Pancreas (tissue), 10 donors: ENCODE measurements at regions not wholly inside any gene's neighbourhood (a gene's known extent, or its start where the extent isn't known, plus 50 kb on each side); places are given as distances from the start of the nearest gene placed in this dataset.

Source experiments
- ATAC-seq, 4 donors: fragments of 200-7000 bp; cut with Tn5 transposase; one replicate each; pipeline versions ENCODE4 v1.8.0 to v1.9.1; 2020; ENCODE audit warnings: mild to moderate bottlenecking in 4 of 4, moderate library complexity in 4 of 4
- DNase-seq, 6 donors: peaks; one replicate each; pipeline ENCODE4 v3.0.0-alpha.2; 2020
- FAIRE-seq: peaks from 2 replicates; lab custom pipeline; 2012; peaks lifted over from hg19 to GRCh38; lab: Jason Lieb, UNC
- H3K27ac ChIP-seq, 4 donors: fragments of 200-600 bp; sonication (generic); 1 replicate in 3 of 4; 2 replicates in 1 of 4; pipeline versions ENCODE4 v1.5.0 to v1.8.0; 2020
- H3K27me3 ChIP-seq, 4 donors: fragments of 200-600 bp; one replicate each; pipeline ENCODE4 v1.8.0; 2021
- H3K36me3 ChIP-seq, 3 donors: fragments of 200-600 bp; sonication (generic) in 1 of 3; one replicate each; pipeline versions ENCODE4 v1.5.0 to v1.8.0; 2020 to 2021
- H3K4me1 ChIP-seq, 3 donors: fragments of 200-600 bp; one replicate each; pipeline ENCODE4 v1.8.0; 2021
- H3K4me3 ChIP-seq, 4 donors: fragments of 200-600 bp; sonication (generic) in 2 of 4; one replicate each; pipeline versions ENCODE4 v1.5.0 to v1.8.0; 2020 to 2021
- H3K9me3 ChIP-seq, 4 donors: fragments of 200-600 bp; one replicate each; pipeline ENCODE4 v1.8.0; 2021
- WGBS, 2 donors: extraction: QIAGEN DNeasy Blood & Tissue Kit; methylation state at CpG; one replicate each; pipeline ENCODE4 v1.1.7; 2013; 5-methylcytosine and 5-hydroxymethylcytosine counted together
- intact Hi-C, 3 donors: fragments of 100-400 bp; cut with DNase I; formaldehyde crosslinking; loops; one replicate each; pipeline versions ENCODE4 v1.11.1 to v1.14.2; 2022
- TF ChIP-seq, protein P1 (sequence below), 4 donors: fragments of 200-600 bp; sonication (generic) in 3 of 4; IDR thresholded peaks; one replicate each; pipeline versions ENCODE4 v1.5.0 to v1.8.0; 2021; ENCODE audit warnings: antibody characterized with exemption in 4 of 4
- donor health status: healthy with polysubstance abuse.
- donor health status: DM: no; HTN: no; CAD: no; lungs with moderate emphysema.
- donor health status: DM: no; HTN: no; CAD: no.
- donor health status: control.
- donor health status: control.
- donor health status: Bipolar disorder and iron deficiency.
- donor health status: DM: yes; HTN: yes; CAD: no.
- donor health status: DM: no; HTN: no; CAD: no.
- donor health status: DM: no; HTN: no; CAD: no.
- donor health status: DM: yes; HTN: yes; CAD: no.

DNA sequence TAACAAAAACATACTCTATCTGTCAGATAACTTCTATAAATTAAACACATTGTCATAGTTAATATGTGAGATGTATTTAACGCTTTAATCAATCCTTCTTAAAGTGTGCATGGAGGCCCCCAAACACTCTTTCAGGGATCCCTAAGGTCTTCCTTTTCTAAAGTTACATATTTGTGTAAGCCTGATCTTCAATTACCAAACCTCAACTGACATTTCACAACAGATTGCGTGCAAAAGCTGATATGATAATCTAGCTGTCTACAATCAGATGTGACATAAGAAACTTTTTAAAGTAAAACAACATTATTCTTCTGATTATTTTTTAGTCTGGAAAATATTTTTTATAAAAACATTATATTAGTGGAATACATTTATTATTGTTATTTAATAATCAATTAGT lies 1850.4 kb downstream of the OLFM4 start:
- DNase-seq (no peak), FAIRE-seq (no peak)
- TF ChIP-seq, protein P1, sequence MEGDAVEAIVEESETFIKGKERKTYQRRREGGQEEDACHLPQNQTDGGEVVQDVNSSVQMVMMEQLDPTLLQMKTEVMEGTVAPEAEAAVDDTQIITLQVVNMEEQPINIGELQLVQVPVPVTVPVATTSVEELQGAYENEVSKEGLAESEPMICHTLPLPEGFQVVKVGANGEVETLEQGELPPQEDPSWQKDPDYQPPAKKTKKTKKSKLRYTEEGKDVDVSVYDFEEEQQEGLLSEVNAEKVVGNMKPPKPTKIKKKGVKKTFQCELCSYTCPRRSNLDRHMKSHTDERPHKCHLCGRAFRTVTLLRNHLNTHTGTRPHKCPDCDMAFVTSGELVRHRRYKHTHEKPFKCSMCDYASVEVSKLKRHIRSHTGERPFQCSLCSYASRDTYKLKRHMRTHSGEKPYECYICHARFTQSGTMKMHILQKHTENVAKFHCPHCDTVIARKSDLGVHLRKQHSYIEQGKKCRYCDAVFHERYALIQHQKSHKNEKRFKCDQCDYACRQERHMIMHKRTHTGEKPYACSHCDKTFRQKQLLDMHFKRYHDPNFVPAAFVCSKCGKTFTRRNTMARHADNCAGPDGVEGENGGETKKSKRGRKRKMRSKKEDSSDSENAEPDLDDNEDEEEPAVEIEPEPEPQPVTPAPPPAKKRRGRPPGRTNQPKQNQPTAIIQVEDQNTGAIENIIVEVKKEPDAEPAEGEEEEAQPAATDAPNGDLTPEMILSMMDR (IDR thresholded peaks at IDR 0.05) = no peak

DNA sequence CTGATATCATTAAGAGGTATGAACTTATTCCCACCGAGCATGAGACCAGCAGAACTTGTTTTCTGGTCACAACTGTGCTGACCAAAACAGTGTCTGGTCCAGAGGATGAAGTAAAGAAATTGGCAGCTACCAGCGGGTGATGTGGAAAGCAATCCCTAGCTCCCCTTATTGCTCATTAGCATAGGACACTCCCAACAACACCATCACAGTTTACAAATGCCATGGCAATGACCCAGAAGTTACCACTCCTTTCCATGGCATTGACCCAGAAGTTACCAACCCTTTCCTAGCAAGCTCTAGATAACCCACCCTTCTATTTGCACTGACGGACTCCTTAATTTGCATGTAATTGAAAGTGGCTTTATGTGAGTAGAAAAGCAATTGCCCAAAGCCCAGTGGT lies 1856.1 kb downstream of the OLFM4 start:
- H3K27me3 ChIP-seq = no peaks in the 10 kb centered on the region
- H3K27ac ChIP-seq = no peak overlapping the region
- FAIRE-seq (no peak), DNase-seq (no peak), ATAC-seq (no peak)
- H3K4me3 ChIP-seq = no peak overlapping the region
- TF ChIP-seq, protein P1 (IDR thresholded peaks at IDR 0.05) = no peak
- WGBS, 2 donors = 64 to 67% methylated on average over 3 of the region's 3 CpGs
- H3K9me3 ChIP-seq = no peaks in the 10 kb centered on the region
- H3K4me1 ChIP-seq = no peaks in the 10 kb centered on the region
- H3K36me3 ChIP-seq = no peaks in the 10 kb centered on the region
- intact Hi-C loops = no loop called here

More for the DNA sequence above, 1850.4 kb downstream of the OLFM4 start:
- H3K27me3 ChIP-seq = no peaks in the 10 kb centered on the region
- 64 to 68% methylated on average over 2 of the region's 2 CpGs for WGBS, 2 donors
- no peak for ATAC-seq
- intact Hi-C loops = no loop called here
- H3K36me3 ChIP-seq = no peaks in the 10 kb centered on the region
- no peak overlapping the region for H3K27ac ChIP-seq
- H3K4me3 ChIP-seq = no peak overlapping the region
- H3K9me3 ChIP-seq = no peaks in the 10 kb centered on the region
- H3K4me1 ChIP-seq = no peaks in the 10 kb centered on the region

DNA sequence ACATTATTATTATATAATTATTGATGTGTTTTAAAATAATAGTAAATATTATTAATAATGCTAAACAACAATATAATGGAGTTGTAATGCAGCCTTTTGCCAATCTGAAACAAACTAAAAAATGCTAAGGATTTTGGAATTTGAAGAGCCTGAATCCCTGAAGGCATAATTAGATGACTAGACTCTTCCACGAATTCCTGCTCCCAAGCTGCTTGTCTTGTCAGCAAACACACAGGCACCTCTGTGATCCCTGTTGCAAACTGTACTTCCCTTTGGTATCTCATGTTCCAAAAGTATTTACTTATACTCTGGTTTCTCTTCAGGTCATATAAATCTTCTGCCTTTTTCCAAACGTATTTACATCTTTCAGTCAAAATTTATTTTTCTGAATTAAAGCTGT lies 1862.4 kb downstream of the OLFM4 start:
- DNase-seq (no peak), FAIRE-seq (no peak), ATAC-seq (no peak)
- WGBS, 2 donors = 33 to 42% methylated on average over 2 of the region's 2 CpGs
- Histone ChIP-seq H3K27ac (no peak overlapping the region), H3K4me3 (no peak overlapping the region), H3K9me3 (no peaks in the 10 kb centered on the region), H3K4me1 (no peaks in the 10 kb centered on the region), H3K36me3 (no peaks in the 10 kb centered on the region), H3K27me3 (peaks cover 0 to 5% (median 0%) of the 10 kb centered on the region in 4 donors)
- TF ChIP-seq, protein P1 (IDR thresholded peaks at IDR 0.05) = no peak
- intact Hi-C loops = no loop called here

DNA sequence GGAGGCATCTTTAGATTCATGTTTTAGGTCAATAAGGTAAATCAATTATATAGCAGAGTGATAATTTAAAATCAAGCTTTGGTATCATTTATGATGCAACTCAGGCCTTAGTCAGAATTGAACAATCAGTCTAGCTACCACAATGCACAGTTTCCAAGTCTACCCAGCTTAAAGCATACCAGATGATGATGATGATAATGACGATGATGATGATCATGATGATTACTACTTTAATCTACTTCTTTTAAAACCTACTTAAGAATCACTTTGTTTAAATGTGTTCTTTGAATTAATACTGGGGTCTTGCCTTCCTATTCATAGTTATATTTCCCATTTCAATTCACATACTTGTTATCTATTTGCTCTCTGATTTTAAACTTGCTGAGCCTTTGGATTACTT lies 1872.7 kb downstream of the OLFM4 start:
- no peak overlapping the region for H3K4me3 ChIP-seq
- ATAC-seq = no peak
- TF ChIP-seq, protein P1 (IDR thresholded peaks at IDR 0.05) = no peak

DNA sequence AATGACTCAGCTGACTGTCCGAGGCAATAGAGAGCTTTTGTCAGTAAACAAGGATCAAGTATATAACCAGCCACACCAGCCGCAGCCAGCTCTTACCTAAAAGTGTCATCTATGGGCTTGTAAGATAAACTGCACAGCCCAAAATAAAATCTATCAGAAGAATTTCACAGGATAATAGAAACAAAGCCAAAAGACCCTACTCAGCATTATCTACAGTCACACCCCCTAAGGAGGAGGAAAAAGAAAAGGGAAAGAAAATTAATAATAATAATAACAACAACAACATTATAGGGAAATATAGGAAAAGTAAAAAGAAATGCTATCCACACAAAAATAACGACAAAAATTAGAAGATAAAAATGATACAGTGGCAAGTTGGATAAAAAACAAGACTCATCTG lies 1883.8 kb downstream of the OLFM4 start:
- no peaks in the 10 kb centered on the region for H3K27me3 ChIP-seq
- H3K36me3 ChIP-seq = no peaks in the 10 kb centered on the region
- TF ChIP-seq, protein P1 (IDR thresholded peaks at IDR 0.05) = no peak
- H3K9me3 ChIP-seq = no peaks in the 10 kb centered on the region
- H3K4me3 ChIP-seq = no peak overlapping the region
- 60 to 70% methylated on average over 3 of the region's 3 CpGs for WGBS, 2 donors
- no peak for ATAC-seq
- FAIRE-seq = no peak
- intact Hi-C loops = no loop called here
- no peaks in the 10 kb centered on the region for H3K4me1 ChIP-seq
- H3K27ac ChIP-seq = no peak overlapping the region
- no peak for DNase-seq

More for the DNA sequence above, 1872.7 kb downstream of the OLFM4 start:
- Histone ChIP-seq H3K36me3 (no peaks in the 10 kb centered on the region), H3K27me3 (no peaks in the 10 kb centered on the region), H3K9me3 (no peaks in the 10 kb centered on the region), H3K27ac (no peak overlapping the region), H3K4me1 (no peaks in the 10 kb centered on the region)
- intact Hi-C loops = no loop called here
- WGBS, 2 donors = 59 to 84% methylated on average over 1 of the region's 1 CpG
- FAIRE-seq = no peak
- no peak for DNase-seq
